B cell (primary cell): ENCODE measurements at regions not wholly inside any gene's neighbourhood (a gene's known extent, or its start where the extent isn't known, plus 50 kb on each side); places are given as distances from the start of the nearest gene placed in this dataset.

Experiments used
- ATAC-seq: fragments of 200-7000 bp; cut with Tn5 transposase; one replicate; pipeline ENCODE4 v1.10.0; 2021; ENCODE audit warnings: low read depth, mild to moderate bottlenecking, moderate number of reproducible peaks, moderate library complexity
- CTCF ChIA-PET: fragments of 350-600 bp; sonication (Branson Sonifier 250); formaldehyde crosslinking; loops from one replicate; lab custom pipeline; 2021; ENCODE audit warnings: antibody characterized with exemption, inconsistent platforms; lab: Charles Lee
- POLR2A ChIA-PET: fragments of 350-600 bp; sonication (Branson Sonifier 250); formaldehyde crosslinking; loops from one replicate; lab custom pipeline; 2021; ENCODE audit warnings: antibody characterized with exemption; lab: Charles Lee
- DNase-seq: peaks from one replicate; pipeline ENCODE4 v3.0.0; 2013
- H2AFZ ChIP-seq: 2 replicates; pipeline ENCODE4 v1.6.1; 2012; ENCODE audit warnings: mild to moderate bottlenecking, low read depth, low read length; ENCODE audit not compliant: insufficient read depth, poor library complexity, severe bottlenecking
- H3K27ac ChIP-seq, 2 donors: 1 replicate in 1 of 2; 2 replicates in 1 of 2; pipeline ENCODE4 v1.5.1; 2012 to 2013; ENCODE audit warnings: low read length in 2 of 2, mild to moderate bottlenecking in 2 of 2, moderate library complexity in 1 of 2
- H3K27me3 ChIP-seq, 4 experiments: fragments of 200-600 bp in 1 of 4; sonication (generic) in 1 of 4; replicated peaks in 1 of 4; 1 replicate in 2 of 4; 2 replicates in 2 of 4; pipeline versions ENCODE4 v1.6.1 to v1.7.0; 2013 to 2016; ENCODE audit warnings: low read length in 3 of 4, mild to moderate bottlenecking in 2 of 4, mixed read lengths in 1 of 4, moderate library complexity in 1 of 4; ENCODE audit not compliant: insufficient read depth in 4 of 4, control insufficient read depth in 3 of 4; ENCODE audit errors: control extremely low read depth in 1 of 4
- H3K36me3 ChIP-seq, 2 experiments: replicated peaks in 1 of 2; 1 replicate in 1 of 2; 2 replicates in 1 of 2; pipeline versions ENCODE4 v1.6.1 to v1.7.1; 2013; ENCODE audit warnings: low read length in 1 of 2; ENCODE audit not compliant: insufficient read depth in 2 of 2, control insufficient read depth in 1 of 2; ENCODE audit errors: control extremely low read depth in 1 of 2, extremely low read depth in 1 of 2
- H3K4me1 ChIP-seq, 2 donors: fragments of 200-600 bp in 1 of 2; sonication (generic) in 1 of 2; 1 replicate in 1 of 2; 2 replicates in 1 of 2; pipeline versions ENCODE4 v1.5.1 to v1.6.1; 2013 to 2017; ENCODE audit warnings: low read length in 2 of 2; ENCODE audit not compliant: control insufficient read depth in 2 of 2, insufficient read depth in 2 of 2
- H3K4me2 ChIP-seq: replicated peaks from 2 replicates; pipeline ENCODE3; 2012; ENCODE audit warnings: mild to moderate bottlenecking, low read depth, low read length; ENCODE audit not compliant: poor library complexity, severe bottlenecking
- H3K4me3 ChIP-seq, 5 experiments: fragments of 200-600 bp in 1 of 5; sonication (generic) in 1 of 5; 1 replicate in 3 of 5; 2 replicates in 2 of 5; pipeline versions ENCODE4 v1.5.1 to v1.7.0; 2011 to 2016; ENCODE audit warnings: low read length in 4 of 5, mild to moderate bottlenecking in 4 of 5, low read depth in 2 of 5, control low read depth in 1 of 5, moderate library complexity in 1 of 5; ENCODE audit not compliant: insufficient read depth in 1 of 5; ENCODE audit errors: control extremely low read depth in 1 of 5, extremely low read depth in 1 of 5
- H3K79me2 ChIP-seq: fragments of 200-600 bp; sonication (generic); one replicate; pipeline ENCODE4 v1.6.0; 2016; ENCODE audit warnings: low read length; ENCODE audit not compliant: control insufficient read depth, insufficient read depth
- H3K9ac ChIP-seq: fragments of 200-600 bp; sonication (generic); 2 replicates; pipeline ENCODE4 v1.6.1; 2017; ENCODE audit warnings: mild to moderate bottlenecking, low read length, moderate library complexity
- H3K9me3 ChIP-seq, 3 donors: one replicate each; pipeline versions ENCODE4 v1.6.1 to v1.7.1; 2013; ENCODE audit warnings: low read length in 2 of 3; ENCODE audit not compliant: control insufficient read depth in 2 of 3, insufficient read depth in 1 of 3; ENCODE audit errors: control extremely low read depth in 1 of 3
- H4K20me1 ChIP-seq: 2 replicates; pipeline ENCODE4 v1.6.0; 2012; ENCODE audit warnings: mild to moderate bottlenecking, low read length; ENCODE audit not compliant: insufficient read depth, control insufficient read depth, poor library complexity, severe bottlenecking
- H3K27ac Mint-ChIP-seq: one replicate; pipeline ENCODE4 v1.8.0; 2021; ENCODE audit warnings: mixed read lengths
- H3K27me3 Mint-ChIP-seq: one replicate; pipeline ENCODE4 v1.8.0; 2021; ENCODE audit warnings: mixed read lengths
- H3K4me1 Mint-ChIP-seq: one replicate; pipeline ENCODE4 v1.8.0; 2021; ENCODE audit warnings: mixed read lengths
- H3K4me3 Mint-ChIP-seq: one replicate; pipeline ENCODE4 v1.8.0; 2021; ENCODE audit warnings: mixed read lengths
- H3K9me3 Mint-ChIP-seq: one replicate; pipeline ENCODE4 v1.8.0; 2022; ENCODE audit warnings: mixed read lengths; ENCODE audit not compliant: insufficient read depth
- EZH2 ChIP-seq: IDR thresholded peaks from 2 replicates; pipeline ENCODE4 v1.6.1; 2012; ENCODE audit warnings: borderline replicate concordance, low read depth, mild to moderate bottlenecking, moderate library complexity, low read length; ENCODE audit not compliant: insufficient read depth, poor library complexity, severe bottlenecking
- WGBS: methylation state at CpG from one replicate; pipeline ENCODE4 v1.1.5; 2013; ENCODE audit warnings: missing lambda C conversion rate; ENCODE audit not compliant: insufficient coverage; 5-methylcytosine and 5-hydroxymethylcytosine counted together
- intact Hi-C: fragments of 100-400 bp; cut with micrococcal nuclease; formaldehyde crosslinking; loops from one replicate; pipeline ENCODE4 v1.10.0; 2022
- TF ChIP-seq, protein P1 (sequence below): fragments of 200-600 bp; IDR thresholded peaks from one replicate; pipeline ENCODE4 v1.8.0; 2022; ENCODE audit warnings: antibody characterized with exemption, mild to moderate bottlenecking

DNA sequence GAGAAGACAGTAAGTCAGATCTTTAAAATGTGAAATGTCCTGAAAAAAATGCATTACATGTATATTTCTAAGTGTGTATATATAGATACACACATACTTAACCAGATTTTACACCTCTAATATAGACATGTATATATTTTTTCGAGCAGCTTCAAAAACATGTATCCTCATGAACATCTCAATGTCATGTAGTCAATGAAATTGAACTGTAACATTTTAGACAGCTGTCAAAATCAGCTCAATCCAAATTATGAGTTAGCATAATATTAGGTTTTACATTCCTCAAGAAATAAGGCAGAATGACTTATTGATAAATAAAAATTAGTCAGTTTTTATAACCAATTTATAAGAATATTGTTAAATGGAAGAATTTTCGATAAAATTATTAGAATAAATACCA, 665.7 kb downstream of the BRINP3 start:
- H3K4me2 ChIP-seq: no peak overlapping the region
- no peak overlapping the region for H3K9ac ChIP-seq
- no peak for ATAC-seq
- H4K20me1 ChIP-seq: no peaks in the 10 kb centered on the region
- H3K27me3 Mint-ChIP-seq: no peaks in the 10 kb centered on the region
- no peak overlapping the region for H3K27ac ChIP-seq
- H3K4me1 ChIP-seq: no peaks in the 10 kb centered on the region
- WGBS: no CpG with 5 or more reads among the region's 2 CpGs
- POLR2A ChIA-PET: no interaction called here
- no peak for TF ChIP-seq EZH2
- TF ChIP-seq, protein P1, sequence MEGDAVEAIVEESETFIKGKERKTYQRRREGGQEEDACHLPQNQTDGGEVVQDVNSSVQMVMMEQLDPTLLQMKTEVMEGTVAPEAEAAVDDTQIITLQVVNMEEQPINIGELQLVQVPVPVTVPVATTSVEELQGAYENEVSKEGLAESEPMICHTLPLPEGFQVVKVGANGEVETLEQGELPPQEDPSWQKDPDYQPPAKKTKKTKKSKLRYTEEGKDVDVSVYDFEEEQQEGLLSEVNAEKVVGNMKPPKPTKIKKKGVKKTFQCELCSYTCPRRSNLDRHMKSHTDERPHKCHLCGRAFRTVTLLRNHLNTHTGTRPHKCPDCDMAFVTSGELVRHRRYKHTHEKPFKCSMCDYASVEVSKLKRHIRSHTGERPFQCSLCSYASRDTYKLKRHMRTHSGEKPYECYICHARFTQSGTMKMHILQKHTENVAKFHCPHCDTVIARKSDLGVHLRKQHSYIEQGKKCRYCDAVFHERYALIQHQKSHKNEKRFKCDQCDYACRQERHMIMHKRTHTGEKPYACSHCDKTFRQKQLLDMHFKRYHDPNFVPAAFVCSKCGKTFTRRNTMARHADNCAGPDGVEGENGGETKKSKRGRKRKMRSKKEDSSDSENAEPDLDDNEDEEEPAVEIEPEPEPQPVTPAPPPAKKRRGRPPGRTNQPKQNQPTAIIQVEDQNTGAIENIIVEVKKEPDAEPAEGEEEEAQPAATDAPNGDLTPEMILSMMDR: no peak
- no peaks in the 10 kb centered on the region for H3K9me3 Mint-ChIP-seq
- DNase-seq: no peak
- no peaks in the 10 kb centered on the region for H3K9me3 ChIP-seq
- H3K27me3 ChIP-seq: no peaks in the 10 kb centered on the region
- H2AFZ ChIP-seq: no peak overlapping the region
- H3K36me3 ChIP-seq: no peaks in the 10 kb centered on the region
- no peaks in the 10 kb centered on the region for H3K79me2 ChIP-seq
- H3K27ac Mint-ChIP-seq: no peak overlapping the region
- H3K4me3 Mint-ChIP-seq: no peak overlapping the region
- CTCF ChIA-PET: no interaction called here
- no peaks in the 10 kb centered on the region for H3K4me1 Mint-ChIP-seq
- intact Hi-C loops: no loop called here
- H3K4me3 ChIP-seq: no peak overlapping the region

DNA sequence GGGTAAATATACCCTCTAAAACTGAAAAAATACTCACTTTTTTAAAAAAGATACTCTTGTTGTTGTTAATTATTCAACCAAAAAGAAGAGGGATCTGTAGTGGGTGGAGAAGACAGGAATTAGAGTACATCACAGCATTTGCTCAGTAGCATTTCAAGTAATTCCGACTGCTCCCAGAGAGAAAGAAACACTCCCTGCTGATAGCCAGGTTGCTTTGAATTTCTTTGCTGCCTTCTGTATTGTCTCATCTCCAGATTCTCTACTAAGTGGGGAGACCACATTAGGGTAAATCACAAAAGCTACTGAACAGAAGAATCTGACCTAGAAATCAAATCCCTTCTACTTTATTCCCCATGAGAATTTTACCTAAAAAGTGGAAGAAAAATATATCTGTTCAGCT, 661.1 kb downstream of the BRINP3 start:
- WGBS: 83% methylated on average over 1 of the region's 1 CpG

More for the DNA sequence above, 661.1 kb downstream of the BRINP3 start:
- Mint-ChIP-seq H3K27ac (no peak overlapping the region), H3K27me3 (no peaks in the 10 kb centered on the region), H3K4me1 (no peaks in the 10 kb centered on the region), H3K4me3 (no peak overlapping the region), H3K9me3 (peaks cover 2% of the 10 kb centered on the region)
- DNase-seq: no peak
- Histone ChIP-seq H3K4me2 (no peak overlapping the region), H4K20me1 (no peaks in the 10 kb centered on the region), H2AFZ (no peak overlapping the region), H3K27me3 (no peaks in the 10 kb centered on the region), H3K79me2 (no peaks in the 10 kb centered on the region), H3K36me3 (no peaks in the 10 kb centered on the region), H3K9ac (no peak overlapping the region), H3K4me3 (no peak overlapping the region), H3K9me3 (no peaks in the 10 kb centered on the region), H3K27ac (no peak overlapping the region), H3K4me1 (no peaks in the 10 kb centered on the region)
- CTCF ChIA-PET: no interaction called here
- POLR2A ChIA-PET: no interaction called here
- ATAC-seq: no peak
- TF ChIP-seq, protein P1: no peak
- no peak for TF ChIP-seq EZH2
- intact Hi-C loops: no loop called here
